GM12892 (cell line): ENCODE measurements at regions not wholly inside any gene's neighbourhood (a gene's known extent, or its start where the extent isn't known, plus 50 kb on each side); places are given as distances from the start of the nearest gene placed in this dataset.

Source experiments
- POLR2A ChIP-seq: IDR thresholded peaks from 2 replicates; pipeline ENCODE4 v1.6.1; 2011; ENCODE audit warnings: low read depth, low read length, control low read depth
- TAF1 ChIP-seq: IDR thresholded peaks from 2 replicates; pipeline ENCODE4 v1.6.1; 2011; ENCODE audit warnings: low read depth, mild to moderate bottlenecking, control low read depth, low read length, borderline replicate concordance

DNA sequence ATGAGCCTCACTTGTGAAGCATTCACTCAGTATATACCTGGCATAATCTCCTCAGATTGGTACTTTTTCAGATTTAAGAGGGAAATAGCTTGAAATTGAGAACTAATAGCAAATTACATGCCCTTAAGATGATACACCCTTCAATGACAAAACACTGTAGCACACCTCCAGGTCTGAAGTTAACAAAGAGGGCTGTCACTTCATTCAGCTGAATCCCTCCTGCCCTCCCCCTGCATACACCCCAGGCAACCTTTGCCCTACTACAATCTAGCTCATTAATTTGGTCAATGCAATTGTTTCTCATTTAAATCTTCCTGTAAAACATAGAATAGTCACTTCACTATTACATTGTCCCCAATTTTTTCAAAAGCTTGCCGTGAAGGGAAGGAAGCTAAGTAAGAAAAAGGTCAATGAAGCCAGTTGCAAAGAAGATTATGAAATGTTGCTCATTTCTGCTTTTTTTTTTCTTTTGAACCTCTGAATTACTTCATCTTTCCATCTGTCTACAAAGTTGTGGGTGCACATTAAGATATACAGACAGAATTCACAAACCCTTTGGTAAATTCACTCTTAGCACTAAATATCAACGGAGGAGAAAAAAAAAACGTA, 294.8 kb upstream of the PTGER4 start:
- TF ChIP-seq POLR2A = no peak
- no peak for TF ChIP-seq TAF1
